Naive B cell (primary cell): ENCODE measurements at regions not wholly inside any gene's neighbourhood (a gene's known extent, or its start where the extent isn't known, plus 50 kb on each side); places are given as distances from the start of the nearest gene placed in this dataset.
A peak's percentile ranks its signal among the peaks of the same experiment; 100 is the strongest.

Experiments used
- ATAC-seq, 2 donors: fragments of 150-1000 bp; cut with Tn5 transposase; 2 replicates each; pipeline ENCODE4 v1.10.0; 2021; ENCODE audit warnings: low read depth in 2 of 2, mild to moderate bottlenecking in 2 of 2, moderate library complexity in 2 of 2
- DNase-seq: peaks from one replicate; pipeline ENCODE4 v3.0.0; 2022
- H3K27ac Mint-ChIP-seq, 6 donors: one replicate each; pipeline ENCODE4 v1.8.0; 2020 to 2022; ENCODE audit warnings: mild to moderate bottlenecking in 6 of 6, mixed read lengths in 6 of 6, moderate library complexity in 5 of 6, inconsistent platforms in 2 of 6
- H3K27me3 Mint-ChIP-seq, 3 donors: one replicate each; pipeline ENCODE4 v1.8.0; 2021 to 2022; ENCODE audit warnings: mixed read lengths in 3 of 3, mild to moderate bottlenecking in 1 of 3
- H3K36me3 Mint-ChIP-seq, 2 donors: one replicate each; pipeline ENCODE4 v1.8.0; 2020 to 2022; ENCODE audit warnings: mixed read lengths in 2 of 2, inconsistent platforms in 1 of 2, mild to moderate bottlenecking in 1 of 2
- H3K4me1 Mint-ChIP-seq, 3 donors: one replicate each; pipeline ENCODE4 v1.8.0; 2020 to 2022; ENCODE audit warnings: mixed read lengths in 3 of 3, inconsistent platforms in 1 of 3, mild to moderate bottlenecking in 1 of 3, moderate library complexity in 1 of 3
- H3K4me3 Mint-ChIP-seq, 8 donors: one replicate each; pipeline ENCODE4 v1.8.0; 2020 to 2022; ENCODE audit warnings: mild to moderate bottlenecking in 8 of 8, mixed read lengths in 8 of 8, moderate library complexity in 8 of 8, inconsistent platforms in 2 of 8
- H3K9me3 Mint-ChIP-seq, 7 donors: one replicate each; pipeline ENCODE4 v1.8.0; 2020 to 2022; ENCODE audit warnings: mixed read lengths in 7 of 7, mild to moderate bottlenecking in 5 of 7, inconsistent platforms in 2 of 7, moderate library complexity in 1 of 7

GRCh38 chr14:98951521-98952152, 320.4 kb downstream of the BCL11B start:
- ATAC-seq = no peak
- no peak overlapping the region for H3K4me3 Mint-ChIP-seq
- peaks cover 2 to 14% (median 7%) of the 10 kb centered on the region in 7 donors for H3K9me3 Mint-ChIP-seq
- DNase-seq = no peak
- H3K4me1 Mint-ChIP-seq = no peaks in the 10 kb centered on the region
- H3K27me3 Mint-ChIP-seq = no peaks in the 10 kb centered on the region
- H3K36me3 Mint-ChIP-seq = no peaks in the 10 kb centered on the region
- no peak overlapping the region for H3K27ac Mint-ChIP-seq

GRCh38 chr14:98952593-98953350, 319.2 kb downstream of the BCL11B start:
- Mint-ChIP-seq H3K4me1 (no peaks in the 10 kb centered on the region), H3K4me3 (no peak overlapping the region), H3K27ac (no peak overlapping the region), H3K9me3 (peaks cover under 1 to 14% (median 5%) of the 10 kb centered on the region in 7 donors), H3K36me3 (no peaks in the 10 kb centered on the region), H3K27me3 (no peaks in the 10 kb centered on the region)
- DNase-seq = no peak
- ATAC-seq = no peak

- no peaks in the 10 kb centered on the region for H3K27me3 Mint-ChIP-seq
- no peak for ATAC-seq
- no peak overlapping the region for H3K27ac Mint-ChIP-seq
- no peaks in the 10 kb centered on the region for H3K36me3 Mint-ChIP-seq
- H3K4me1 Mint-ChIP-seq = no peaks in the 10 kb centered on the region
- no peak overlapping the region for H3K4me3 Mint-ChIP-seq
- peaks cover 0 to 14% (median 3%) of the 10 kb centered on the region in 7 donors for H3K9me3 Mint-ChIP-seq
- no peak for DNase-seq
Observed at GRCh38 chr14:98953551-98954348, 318.2 kb downstream of the BCL11B start.

GRCh38 chr14:98954349-98955000, 317.5 kb downstream of the BCL11B start:
- DNase-seq (no peak), ATAC-seq (no peak)
- Mint-ChIP-seq H3K4me1 (no peaks in the 10 kb centered on the region), H3K4me3 (no peak overlapping the region), H3K36me3 (no peaks in the 10 kb centered on the region), H3K9me3 (peaks cover 0 to 10% (median 3%) of the 10 kb centered on the region in 7 donors), H3K27me3 (no peaks in the 10 kb centered on the region), H3K27ac (no peak overlapping the region)

- DNase-seq (no peak), ATAC-seq (no peak)
- Mint-ChIP-seq H3K36me3 (no peaks in the 10 kb centered on the region), H3K4me3 (no peak overlapping the region), H3K4me1 (no peaks in the 10 kb centered on the region), H3K9me3 (peaks cover 0 to 6% (median 3%) of the 10 kb centered on the region in 7 donors), H3K27ac (no peak overlapping the region), H3K27me3 (no peaks in the 10 kb centered on the region)
Observed at GRCh38 chr14:98955036-98955740, 316.8 kb downstream of the BCL11B start.

GRCh38 chr14:98955741-98956070, 316.3 kb downstream of the BCL11B start:
- no peak for DNase-seq
- no peak overlapping the region for H3K27ac Mint-ChIP-seq

GRCh38 chr14:98956181-98956580, 315.8 kb downstream of the BCL11B start:
- H3K36me3 Mint-ChIP-seq = no peaks in the 10 kb centered on the region
- ATAC-seq (no peak), DNase-seq (no peak)
- no peaks in the 10 kb centered on the region for H3K27me3 Mint-ChIP-seq
- no peaks in the 10 kb centered on the region for H3K4me1 Mint-ChIP-seq
- H3K9me3 Mint-ChIP-seq = peaks cover 0 to 5% (median 3%) of the 10 kb centered on the region in 7 donors
- H3K4me3 Mint-ChIP-seq = no peak overlapping the region
- peak overlapping the region in 2 of 6 donors; percentile 5 to 22 for H3K27ac Mint-ChIP-seq

More at GRCh38 chr14:98955741-98956070, 316.3 kb downstream of the BCL11B start:
- Mint-ChIP-seq H3K36me3 (no peaks in the 10 kb centered on the region), H3K27me3 (no peaks in the 10 kb centered on the region), H3K4me3 (peak overlapping the region in 1 of 8 donors; percentile 10), H3K4me1 (no peaks in the 10 kb centered on the region), H3K9me3 (peaks cover 0 to 5% (median 3%) of the 10 kb centered on the region in 7 donors)
- ATAC-seq = no peak

GRCh38 chr14:98956661-98957060, 315.3 kb downstream of the BCL11B start:
- DNase-seq = no peak
- no peak overlapping the region for H3K27ac Mint-ChIP-seq

GRCh38 chr14:98957211-98958047, 314.6 kb downstream of the BCL11B start:
- H3K9me3 Mint-ChIP-seq = peaks cover 0 to 6% (median 3%) of the 10 kb centered on the region in 7 donors
- DNase-seq = no peak
- H3K4me3 Mint-ChIP-seq = no peak overlapping the region
- H3K4me1 Mint-ChIP-seq = no peaks in the 10 kb centered on the region
- H3K27ac Mint-ChIP-seq = peak overlapping the region in 1 of 6 donors; percentile 54
- no peak for ATAC-seq
- no peaks in the 10 kb centered on the region for H3K36me3 Mint-ChIP-seq
- no peaks in the 10 kb centered on the region for H3K27me3 Mint-ChIP-seq

More at GRCh38 chr14:98956661-98957060, 315.3 kb downstream of the BCL11B start:
- H3K36me3 Mint-ChIP-seq = no peaks in the 10 kb centered on the region
- no peaks in the 10 kb centered on the region for H3K4me1 Mint-ChIP-seq
- H3K9me3 Mint-ChIP-seq = peaks cover 0 to 6% (median 3%) of the 10 kb centered on the region in 7 donors
- no peak for ATAC-seq
- H3K27me3 Mint-ChIP-seq = no peaks in the 10 kb centered on the region
- no peak overlapping the region for H3K4me3 Mint-ChIP-seq

- DNase-seq (no peak), ATAC-seq (no peak)
- Mint-ChIP-seq H3K4me1 (no peaks in the 10 kb centered on the region), H3K9me3 (peaks cover 0 to 6% (median 2%) of the 10 kb centered on the region in 7 donors), H3K27me3 (no peaks in the 10 kb centered on the region), H3K27ac (no peak overlapping the region), H3K4me3 (no peak overlapping the region), H3K36me3 (no peaks in the 10 kb centered on the region)
Observed at GRCh38 chr14:98958048-98958631, 313.9 kb downstream of the BCL11B start.

GRCh38 chr14:98958632-98959031, 313.4 kb downstream of the BCL11B start:
- Mint-ChIP-seq H3K27ac (no peak overlapping the region), H3K27me3 (no peaks in the 10 kb centered on the region), H3K36me3 (no peaks in the 10 kb centered on the region), H3K4me3 (peak overlapping the region in 1 of 8 donors; percentile 60), H3K9me3 (peaks cover 0 to 6% (median 2%) of the 10 kb centered on the region in 7 donors), H3K4me1 (no peaks in the 10 kb centered on the region)
- DNase-seq = no peak
- no peak for ATAC-seq

- H3K4me3 Mint-ChIP-seq = no peak overlapping the region
- H3K27ac Mint-ChIP-seq = no peak overlapping the region
- H3K36me3 Mint-ChIP-seq = no peaks in the 10 kb centered on the region
- DNase-seq (no peak), ATAC-seq (no peak)
- peaks cover 0 to 5% (median 0%) of the 10 kb centered on the region in 7 donors for H3K9me3 Mint-ChIP-seq
- no peaks in the 10 kb centered on the region for H3K4me1 Mint-ChIP-seq
- no peaks in the 10 kb centered on the region for H3K27me3 Mint-ChIP-seq
Observed at GRCh38 chr14:98959410-98959809, 312.6 kb downstream of the BCL11B start.
